H9 (cell line): ENCODE measurements at regions not wholly inside any gene's neighbourhood (a gene's known extent, or its start where the extent isn't known, plus 50 kb on each side); places are given as distances from the start of the nearest gene placed in this dataset.

ENCODE experiments used
- DNase-seq: peaks from one replicate; pipeline ENCODE4 v3.0.0-alpha.2; 2017
- H2AFZ ChIP-seq: one replicate; pipeline ENCODE4 v1.6.1; 2013; ENCODE audit warnings: mild to moderate bottlenecking, low read length, control low read depth, moderate library complexity
- H2AK5ac ChIP-seq: 2 replicates; pipeline ENCODE4 v1.6.1; 2013; ENCODE audit warnings: low read length, control low read depth, mixed read lengths; ENCODE audit not compliant: insufficient read length
- H2BK120ac ChIP-seq: one replicate; pipeline ENCODE4 v1.6.1; 2013; ENCODE audit warnings: low read depth, mild to moderate bottlenecking, low read length, control low read depth, inconsistent platforms; ENCODE audit not compliant: poor library complexity, severe bottlenecking
- H2BK12ac ChIP-seq: 2 replicates; pipeline ENCODE4 v1.6.1; 2013; ENCODE audit warnings: low read length, control low read depth, mixed read lengths, low read depth; ENCODE audit not compliant: insufficient read length
- H2BK15ac ChIP-seq: 2 replicates; pipeline ENCODE4 v1.6.1; 2013; ENCODE audit warnings: low read depth, low read length, control low read depth
- H2BK20ac ChIP-seq: one replicate; pipeline ENCODE4 v1.6.1; 2013; ENCODE audit warnings: low read depth, mild to moderate bottlenecking, low read length, control low read depth, inconsistent platforms; ENCODE audit not compliant: poor library complexity, severe bottlenecking
- H2BK5ac ChIP-seq: 2 replicates; pipeline ENCODE4 v1.6.1; 2013; ENCODE audit warnings: low read length, control low read depth, mixed read lengths; ENCODE audit not compliant: insufficient read length
- H3K14ac ChIP-seq: 2 replicates; pipeline ENCODE4 v1.6.1; 2013; ENCODE audit warnings: low read length, control low read depth; ENCODE audit not compliant: insufficient read depth
- H3K18ac ChIP-seq: 2 replicates; pipeline ENCODE4 v1.6.1; 2013; ENCODE audit warnings: low read depth, mild to moderate bottlenecking, mixed read lengths, low read length, control low read depth; ENCODE audit not compliant: insufficient read length
- H3K23ac ChIP-seq: 2 replicates; pipeline ENCODE4 v1.6.1; 2013; ENCODE audit warnings: low read length, control low read depth, mixed read lengths, low read depth; ENCODE audit not compliant: insufficient read length
- H3K23me2 ChIP-seq: 2 replicates; pipeline ENCODE4 v1.6.1; 2013; ENCODE audit warnings: low read depth, mild to moderate bottlenecking, mixed read lengths, low read length, control low read depth; ENCODE audit not compliant: insufficient read length, poor library complexity, severe bottlenecking
- H3K27ac ChIP-seq: 2 replicates; pipeline ENCODE4 v1.5.1; 2013; ENCODE audit warnings: low read length, control low read depth, mixed read lengths, low read depth; ENCODE audit not compliant: insufficient read length
- H3K27me3 ChIP-seq: 2 replicates; pipeline ENCODE4 v1.6.1; 2013; ENCODE audit warnings: low read length, control low read depth, inconsistent platforms; ENCODE audit not compliant: insufficient read depth
- H3K4ac ChIP-seq: 2 replicates; pipeline ENCODE4 v1.6.1; 2013; ENCODE audit warnings: low read depth, mild to moderate bottlenecking, control low read depth, inconsistent platforms, low read length, moderate library complexity
- H3K4me1 ChIP-seq: 2 replicates; pipeline ENCODE4 v1.6.1; 2013; ENCODE audit warnings: low read length, control low read depth, inconsistent platforms; ENCODE audit not compliant: insufficient read depth
- H3K4me2 ChIP-seq: 2 replicates; pipeline ENCODE4 v1.6.1; 2013; ENCODE audit warnings: low read length, control low read depth, mixed read lengths; ENCODE audit not compliant: insufficient read length, insufficient read depth
- H3K56ac ChIP-seq: 2 replicates; pipeline ENCODE4 v1.6.1; 2013; ENCODE audit warnings: low read depth, mild to moderate bottlenecking, mixed read lengths, low read length, control low read depth; ENCODE audit not compliant: insufficient read length
- H3K79me1 ChIP-seq: 2 replicates; pipeline ENCODE4 v1.6.1; 2013; ENCODE audit warnings: low read depth, mild to moderate bottlenecking, moderate library complexity, low read length, control low read depth, inconsistent platforms; ENCODE audit not compliant: insufficient read depth, poor library complexity, severe bottlenecking
- H3K79me2 ChIP-seq: 2 replicates; pipeline ENCODE4 v1.6.1; 2013; ENCODE audit warnings: low read length, control low read depth, inconsistent platforms; ENCODE audit not compliant: insufficient read depth
- H3K9ac ChIP-seq: 2 replicates; pipeline ENCODE4 v1.6.1; 2013; ENCODE audit warnings: low read length, control low read depth, mixed read lengths; ENCODE audit not compliant: insufficient read length; ENCODE audit errors: extremely low read depth
- H3K9me3 ChIP-seq: one replicate; pipeline ENCODE4 v1.6.1; 2013; ENCODE audit warnings: low read depth, low read length, inconsistent platforms; ENCODE audit not compliant: control insufficient read depth
- H3T11ph ChIP-seq: one replicate; pipeline ENCODE4 v1.6.1; 2013; ENCODE audit warnings: mild to moderate bottlenecking, low read length, control low read depth, inconsistent platforms
- H4K20me1 ChIP-seq: one replicate; pipeline ENCODE4 v1.6.1; 2013; ENCODE audit not compliant: control insufficient read depth, insufficient read length, insufficient read depth
- H4K5ac ChIP-seq: 2 replicates; pipeline ENCODE4 v1.6.1; 2013; ENCODE audit warnings: low read depth, mild to moderate bottlenecking, mixed read lengths, low read length, control low read depth; ENCODE audit not compliant: insufficient read length
- H4K8ac ChIP-seq: replicated peaks from 2 replicates; pipeline ENCODE4 v1.6.1; 2013; ENCODE audit warnings: low read length, control low read depth, mixed read lengths, low read depth; ENCODE audit not compliant: insufficient read length
- H4K91ac ChIP-seq: 2 replicates; pipeline ENCODE4 v1.6.1; 2013; ENCODE audit warnings: low read depth, mild to moderate bottlenecking, moderate library complexity, mixed read lengths, low read length, control low read depth; ENCODE audit not compliant: insufficient read length
- H3K27ac Mint-ChIP-seq, 3 experiments: 2 replicates in 2 of 3; 3 replicates in 1 of 3; pipeline ENCODE4 v1.8.0; 2020 to 2021; ENCODE audit warnings: mixed read lengths in 3 of 3, mild to moderate bottlenecking in 1 of 3, moderate library complexity in 1 of 3
- H3K27me3 Mint-ChIP-seq: 2 replicates; pipeline ENCODE4 v1.8.0; 2021; ENCODE audit warnings: low read depth, mild to moderate bottlenecking, moderate library complexity, mixed read lengths
- H3K36me3 Mint-ChIP-seq, 3 experiments: 2 replicates in 2 of 3; 3 replicates in 1 of 3; pipeline ENCODE4 v1.8.0; 2020 to 2021; ENCODE audit warnings: low read depth in 3 of 3, mixed read lengths in 3 of 3; ENCODE audit not compliant: insufficient read depth in 1 of 3
- H3K4me1 Mint-ChIP-seq, 2 experiments: 2 replicates each; pipeline ENCODE4 v1.8.0; 2020; ENCODE audit warnings: mixed read lengths in 2 of 2
- H3K4me3 Mint-ChIP-seq, 2 experiments: 2 replicates in 1 of 2; 3 replicates in 1 of 2; pipeline ENCODE4 v1.8.0; 2020 to 2021; ENCODE audit warnings: mild to moderate bottlenecking in 2 of 2, mixed read lengths in 2 of 2, moderate library complexity in 1 of 2
- H3K9me3 Mint-ChIP-seq, 2 experiments: 2 replicates in 1 of 2; 3 replicates in 1 of 2; pipeline ENCODE4 v1.8.0; 2020; ENCODE audit warnings: mild to moderate bottlenecking in 2 of 2, mixed read lengths in 2 of 2, moderate library complexity in 1 of 2
- CTCF ChIP-seq: fragments of 200-600 bp; sonication (generic); conservative IDR thresholded peaks from 3 replicates; pipeline ENCODE4 v1.8.0; 2021; ENCODE audit warnings: antibody characterized with exemption, mild to moderate bottlenecking
- WGBS: extraction: QIAGEN DNeasy Blood & Tissue Kit; methylation state at CpG from one replicate; pipeline ENCODE4 v1.1.7; 2013; ENCODE audit warnings: missing lambda C conversion rate, low lambda C conversion rate, mixed read lengths; ENCODE audit not compliant: insufficient read length; ENCODE audit errors: extremely low coverage; 5-methylcytosine and 5-hydroxymethylcytosine counted together

- H3K27ac Mint-ChIP-seq = no peak overlapping the region
These were observed 1149.2 kb upstream of the CELF2 start for GRCh38 chr10:9868499-9868898.

More at GRCh38 chr10:9868499-9868898, 1149.2 kb upstream of the CELF2 start:
- Histone ChIP-seq H3K4me1 (no peaks in the 10 kb centered on the region), H3K79me2 (no peaks in the 10 kb centered on the region), H3K23ac (no peak overlapping the region), H2BK15ac (no peak overlapping the region), H3K4me2 (no peak overlapping the region), H2AFZ (no peak overlapping the region), H4K91ac (no peak overlapping the region), H4K8ac (no peak overlapping the region), H3K27ac (no peak overlapping the region), H4K5ac (no peak overlapping the region), H4K20me1 (no peaks in the 10 kb centered on the region), H2BK12ac (no peak overlapping the region), H3K56ac (no peak overlapping the region), H3K79me1 (no peaks in the 10 kb centered on the region), H3T11ph (no peak overlapping the region), H3K4ac (no peak overlapping the region), H3K9ac (no peak overlapping the region), H3K14ac (no peak overlapping the region), H2BK20ac (no peak overlapping the region), H2BK120ac (no peak overlapping the region), H2AK5ac (no peak overlapping the region), H2BK5ac (no peak overlapping the region), H3K9me3 (no peaks in the 10 kb centered on the region), H3K23me2 (no peaks in the 10 kb centered on the region), H3K18ac (no peak overlapping the region), H3K27me3 (no peaks in the 10 kb centered on the region)
- H3K36me3 Mint-ChIP-seq = no peaks in the 10 kb centered on the region
- no CpG with 5 or more reads among the region's 2 CpGs for whole genome bisulfite sequencing
- H3K4me3 Mint-ChIP-seq = no peak overlapping the region
- no peaks in the 10 kb centered on the region for H3K27me3 Mint-ChIP-seq
- DNase-seq = no peak
- TF ChIP-seq CTCF = no peak; the same call in 2 of the 3 replicates
- no peaks in the 10 kb centered on the region for H3K9me3 Mint-ChIP-seq
- no peaks in the 10 kb centered on the region for H3K4me1 Mint-ChIP-seq
